Hematopoietic multipotent progenitor cell (in vitro differentiated cells): ENCODE measurements at regions not wholly inside any gene's neighbourhood (a gene's known extent, or its start where the extent isn't known, plus 50 kb on each side); places are given as distances from the start of the nearest gene placed in this dataset. TPM values are rescaled to one million over a fixed set of nuclear protein-coding genes. Genes with fewer than 3 reads are reported as not detected.
A peak's percentile ranks its signal among the peaks of the same experiment; 100 is the strongest.
"Not testable (repeated sequence)": the region's sequence is repeated elsewhere in the genome, so short reads cannot be mapped to it uniquely, and the experiment has no call there.

Experiments
- DNase-seq, 3 donors: peaks; one replicate each; pipeline ENCODE4 v3.0.0-alpha.2; 2011 to 2015; ENCODE audit warnings: low read depth in 2 of 3, low spot score in 2 of 3
- small RNA-seq: library from RNA; depleted of rRNA; stranded (forward); fragments of <200 nt; gene quantifications from one replicate; pipeline ENCODE3, GENCODE V24; 2012

GRCh38 chr6:71810880-71811279 is 75.5 kb upstream of the RIMS1 start:
- no peak for DNase-seq

- DNase-seq = no peak
These were observed 63.7 kb upstream of the RIMS1 start for GRCh38 chr6:71822625-71823024.

GRCh38 chr6:71832110-71832764 is 54.1 kb upstream of the RIMS1 start:
- DNase-seq = not testable (repeated sequence)

Small RNA genes lying in the stretch of these regions (small RNA-seq; reads per million reads assigned to genes)
- gene MIR30A = 56.2 reads per million, percentile 96 among the genes with 10 or more reads in this experiment
- gene MIR30C2 = not detected
- gene RNU4-66P = not detected
